ENCODE measurements at regions not wholly inside any gene's neighbourhood (a gene's known extent, or its start where the extent isn't known, plus 50 kb on each side); places are given as distances from the start of the nearest gene placed in this dataset.
"Not testable (repeated sequence)": the region's sequence is repeated elsewhere in the genome, so short reads cannot be mapped to it uniquely, and the experiment has no call there.

- H3K4me1 ChIP-seq (ENCODE audit: control insufficient read depth in 1 of 2, insufficient read depth in 2 of 2, low read length in 2 of 2): no peaks in the 10 kb centered on the region
- H3K4me3 ChIP-seq (ENCODE audit: low read length in 2 of 2): no peak overlapping the region
- H3K27ac ChIP-seq (ENCODE audit: low read depth in 1 of 2, low read length in 2 of 2): no peak overlapping the region
- 88 to 92% methylated on average over 2 of the region's 2 CpGs for WGBS, 2 donors
- no peaks in the 10 kb centered on the region for H3K36me3 ChIP-seq (ENCODE audit: control insufficient read depth in 1 of 2, insufficient read depth in 2 of 2, low read length in 1 of 2)
- ATAC-seq (ENCODE audit: low FRiP score) (no peak), DNase-seq (no peak)
- no peaks in the 10 kb centered on the region for H3K27me3 ChIP-seq (ENCODE audit: control insufficient read depth in 1 of 2, insufficient read depth in 2 of 2, low read length in 1 of 2)
- no peaks in the 10 kb centered on the region for H3K9me3 ChIP-seq (ENCODE audit: control insufficient read depth, low read length)
- intact Hi-C loops (cut with DNase I): no loop called here
These were observed 365.3 kb downstream of the SATB2 start for GRCh38 chr2:199092419-199092818.

GRCh38 chr2:199085261-199085660 is 372.5 kb downstream of the SATB2 start:
- Histone ChIP-seq H3K27ac (ENCODE audit: low read depth in 1 of 2, low read length in 2 of 2) (no peak overlapping the region), H3K4me3 (ENCODE audit: low read length in 2 of 2) (no peak overlapping the region), H3K4me1 (ENCODE audit: control insufficient read depth in 1 of 2, insufficient read depth in 2 of 2, low read length in 2 of 2) (no peaks in the 10 kb centered on the region), H3K9me3 (ENCODE audit: control insufficient read depth, low read length) (no peaks in the 10 kb centered on the region), H3K27me3 (ENCODE audit: control insufficient read depth in 1 of 2, insufficient read depth in 2 of 2, low read length in 1 of 2) (no peaks in the 10 kb centered on the region), H3K36me3 (ENCODE audit: control insufficient read depth in 1 of 2, insufficient read depth in 2 of 2, low read length in 1 of 2) (no peaks in the 10 kb centered on the region)
- intact Hi-C loops (cut with DNase I): no loop called here
- no peak for DNase-seq
- no peak for ATAC-seq (ENCODE audit: low FRiP score)
- WGBS, 2 donors: 75 to 78% methylated on average over 5 of the region's 5 CpGs

- intact Hi-C loops (cut with DNase I): no loop called here
- H3K9me3 ChIP-seq (ENCODE audit: control insufficient read depth, low read length): no peaks in the 10 kb centered on the region
- no peak overlapping the region for H3K4me3 ChIP-seq (ENCODE audit: low read length in 2 of 2)
- H3K27me3 ChIP-seq (ENCODE audit: control insufficient read depth in 1 of 2, insufficient read depth in 2 of 2, low read length in 1 of 2): no peaks in the 10 kb centered on the region
- H3K4me1 ChIP-seq (ENCODE audit: control insufficient read depth in 1 of 2, insufficient read depth in 2 of 2, low read length in 2 of 2): no peaks in the 10 kb centered on the region
- H3K27ac ChIP-seq (ENCODE audit: low read depth in 1 of 2, low read length in 2 of 2): no peak overlapping the region
- no peak for ATAC-seq (ENCODE audit: low FRiP score)
- DNase-seq: no peak
- WGBS, 2 donors: 90 to 100% methylated on average over 1 of the region's 1 CpG
- H3K36me3 ChIP-seq (ENCODE audit: control insufficient read depth in 1 of 2, insufficient read depth in 2 of 2, low read length in 1 of 2): no peaks in the 10 kb centered on the region
These were observed 387.3 kb downstream of the SATB2 start for GRCh38 chr2:199070322-199070949.

- DNase-seq (no peak), ATAC-seq (ENCODE audit: low FRiP score) (no peak)
- Histone ChIP-seq H3K27me3 (ENCODE audit: control insufficient read depth in 1 of 2, insufficient read depth in 2 of 2, low read length in 1 of 2) (no peaks in the 10 kb centered on the region), H3K4me3 (ENCODE audit: low read length in 2 of 2) (no peak overlapping the region), H3K27ac (ENCODE audit: low read depth in 1 of 2, low read length in 2 of 2) (no peak overlapping the region), H3K36me3 (ENCODE audit: control insufficient read depth in 1 of 2, insufficient read depth in 2 of 2, low read length in 1 of 2) (no peaks in the 10 kb centered on the region), H3K9me3 (ENCODE audit: control insufficient read depth, low read length) (no peaks in the 10 kb centered on the region), H3K4me1 (ENCODE audit: control insufficient read depth in 1 of 2, insufficient read depth in 2 of 2, low read length in 2 of 2) (no peaks in the 10 kb centered on the region)
- intact Hi-C loops (cut with DNase I): no loop called here
- whole genome bisulfite sequencing, 2 donors: 93 to 94% methylated on average over 2 of the region's 2 CpGs
These were observed 393.5 kb downstream of the SATB2 start for GRCh38 chr2:199064201-199064600.

- DNase-seq (no peak), ATAC-seq (ENCODE audit: low FRiP score) (no peak)
- no peaks in the 10 kb centered on the region for H3K4me1 ChIP-seq (ENCODE audit: control insufficient read depth in 1 of 2, insufficient read depth in 2 of 2, low read length in 2 of 2)
- no peak overlapping the region for H3K4me3 ChIP-seq (ENCODE audit: low read length in 2 of 2)
- no peaks in the 10 kb centered on the region for H3K9me3 ChIP-seq (ENCODE audit: control insufficient read depth, low read length)
- H3K27ac ChIP-seq (ENCODE audit: low read depth in 1 of 2, low read length in 2 of 2): no peak overlapping the region
- no peaks in the 10 kb centered on the region for H3K27me3 ChIP-seq (ENCODE audit: control insufficient read depth in 1 of 2, insufficient read depth in 2 of 2, low read length in 1 of 2)
- WGBS, 2 donors: 83 to 91% methylated on average over 2 of the region's 2 CpGs
- H3K36me3 ChIP-seq (ENCODE audit: control insufficient read depth in 1 of 2, insufficient read depth in 2 of 2, low read length in 1 of 2): no peaks in the 10 kb centered on the region
- intact Hi-C loops (cut with DNase I): no loop called here
These were observed 399.8 kb downstream of the SATB2 start for GRCh38 chr2:199057936-199058335.

GRCh38 chr2:199055336-199055735 is 402.4 kb downstream of the SATB2 start:
- Histone ChIP-seq H3K27ac (ENCODE audit: low read depth in 1 of 2, low read length in 2 of 2) (no peak overlapping the region), H3K4me3 (ENCODE audit: low read length in 2 of 2) (no peak overlapping the region), H3K9me3 (ENCODE audit: control insufficient read depth, low read length) (no peaks in the 10 kb centered on the region), H3K4me1 (ENCODE audit: control insufficient read depth in 1 of 2, insufficient read depth in 2 of 2, low read length in 2 of 2) (no peaks in the 10 kb centered on the region), H3K36me3 (ENCODE audit: control insufficient read depth in 1 of 2, insufficient read depth in 2 of 2, low read length in 1 of 2) (no peaks in the 10 kb centered on the region), H3K27me3 (ENCODE audit: control insufficient read depth in 1 of 2, insufficient read depth in 2 of 2, low read length in 1 of 2) (no peaks in the 10 kb centered on the region)
- intact Hi-C loops (cut with DNase I): no loop called here
- 63 to 82% methylated on average over 2 of the region's 2 CpGs for WGBS, 2 donors
- DNase-seq (no peak), ATAC-seq (ENCODE audit: low FRiP score) (no peak)

GRCh38 chr2:199042660-199043379 is 414.9 kb downstream of the SATB2 start:
- no peak for ATAC-seq (ENCODE audit: low FRiP score)
- Histone ChIP-seq H3K27me3 (ENCODE audit: control insufficient read depth in 1 of 2, insufficient read depth in 2 of 2, low read length in 1 of 2) (no peaks in the 10 kb centered on the region), H3K4me1 (ENCODE audit: control insufficient read depth in 1 of 2, insufficient read depth in 2 of 2, low read length in 2 of 2) (no peaks in the 10 kb centered on the region), H3K36me3 (ENCODE audit: control insufficient read depth in 1 of 2, insufficient read depth in 2 of 2, low read length in 1 of 2) (no peaks in the 10 kb centered on the region), H3K4me3 (ENCODE audit: low read length in 2 of 2) (no peak overlapping the region), H3K27ac (ENCODE audit: low read depth in 1 of 2, low read length in 2 of 2) (no peak overlapping the region), H3K9me3 (ENCODE audit: control insufficient read depth, low read length) (no peaks in the 10 kb centered on the region)
- WGBS, 2 donors: 61 to 71% methylated on average over 2 of the region's 2 CpGs
- no peak for DNase-seq
- intact Hi-C loops (cut with DNase I): no loop called here

- Histone ChIP-seq H3K4me1 (ENCODE audit: control insufficient read depth in 1 of 2, insufficient read depth in 2 of 2, low read length in 2 of 2) (no peaks in the 10 kb centered on the region), H3K27me3 (ENCODE audit: control insufficient read depth in 1 of 2, insufficient read depth in 2 of 2, low read length in 1 of 2) (no peaks in the 10 kb centered on the region), H3K9me3 (ENCODE audit: control insufficient read depth, low read length) (no peaks in the 10 kb centered on the region), H3K27ac (ENCODE audit: low read depth in 1 of 2, low read length in 2 of 2) (no peak overlapping the region), H3K4me3 (ENCODE audit: low read length in 2 of 2) (no peak overlapping the region), H3K36me3 (ENCODE audit: control insufficient read depth in 1 of 2, insufficient read depth in 2 of 2, low read length in 1 of 2) (no peaks in the 10 kb centered on the region)
- WGBS, 2 donors: 49 to 50% methylated on average over 2 of the region's 2 CpGs
- ATAC-seq (ENCODE audit: low FRiP score) (no peak), DNase-seq (no peak)
- intact Hi-C loops (cut with DNase I): no loop called here
These were observed 417.2 kb downstream of the SATB2 start for GRCh38 chr2:199040522-199040921.

- WGBS, 2 donors: 93 to 95% methylated on average over 3 of the region's 3 CpGs
- H3K36me3 ChIP-seq (ENCODE audit: control insufficient read depth in 1 of 2, insufficient read depth in 2 of 2, low read length in 1 of 2); H3K4me1 ChIP-seq (ENCODE audit: control insufficient read depth in 1 of 2, insufficient read depth in 2 of 2, low read length in 2 of 2); intact Hi-C loops (cut with DNase I); ATAC-seq (ENCODE audit: low FRiP score); H3K9me3 ChIP-seq (ENCODE audit: control insufficient read depth, low read length); DNase-seq; H3K27me3 ChIP-seq (ENCODE audit: control insufficient read depth in 1 of 2, insufficient read depth in 2 of 2, low read length in 1 of 2); H3K4me3 ChIP-seq (ENCODE audit: low read length in 2 of 2); H3K27ac ChIP-seq (ENCODE audit: low read depth in 1 of 2, low read length in 2 of 2): not testable (repeated sequence)
These were observed 424.0 kb downstream of the SATB2 start for GRCh38 chr2:199033761-199034160.
